Fibroblast of pulmonary artery (primary cell): ENCODE measurements at regions not wholly inside any gene's neighbourhood (a gene's known extent, or its start where the extent isn't known, plus 50 kb on each side); places are given as distances from the start of the nearest gene placed in this dataset.

Source experiments
- DNase-seq: peaks from one replicate; pipeline ENCODE4 v3.0.0-alpha.2; 2010; ENCODE audit warnings: low read depth
- H3K4me3 ChIP-seq: replicated peaks from 2 replicates; pipeline ENCODE4 v1.5.1; 2011; ENCODE audit warnings: low read depth, mild to moderate bottlenecking, control low read depth, low read length, moderate library complexity
- TF ChIP-seq, protein P1 (sequence below): IDR thresholded peaks from 2 replicates; pipeline ENCODE4 v1.5.1; 2011; ENCODE audit warnings: mild to moderate bottlenecking, control low read depth, low read length, inconsistent platforms; ENCODE audit errors: missing control alignments

- TF ChIP-seq, protein P1, sequence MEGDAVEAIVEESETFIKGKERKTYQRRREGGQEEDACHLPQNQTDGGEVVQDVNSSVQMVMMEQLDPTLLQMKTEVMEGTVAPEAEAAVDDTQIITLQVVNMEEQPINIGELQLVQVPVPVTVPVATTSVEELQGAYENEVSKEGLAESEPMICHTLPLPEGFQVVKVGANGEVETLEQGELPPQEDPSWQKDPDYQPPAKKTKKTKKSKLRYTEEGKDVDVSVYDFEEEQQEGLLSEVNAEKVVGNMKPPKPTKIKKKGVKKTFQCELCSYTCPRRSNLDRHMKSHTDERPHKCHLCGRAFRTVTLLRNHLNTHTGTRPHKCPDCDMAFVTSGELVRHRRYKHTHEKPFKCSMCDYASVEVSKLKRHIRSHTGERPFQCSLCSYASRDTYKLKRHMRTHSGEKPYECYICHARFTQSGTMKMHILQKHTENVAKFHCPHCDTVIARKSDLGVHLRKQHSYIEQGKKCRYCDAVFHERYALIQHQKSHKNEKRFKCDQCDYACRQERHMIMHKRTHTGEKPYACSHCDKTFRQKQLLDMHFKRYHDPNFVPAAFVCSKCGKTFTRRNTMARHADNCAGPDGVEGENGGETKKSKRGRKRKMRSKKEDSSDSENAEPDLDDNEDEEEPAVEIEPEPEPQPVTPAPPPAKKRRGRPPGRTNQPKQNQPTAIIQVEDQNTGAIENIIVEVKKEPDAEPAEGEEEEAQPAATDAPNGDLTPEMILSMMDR, result no peak
- DNase-seq, result no peak
- no peak overlapping the region for H3K4me3 ChIP-seq
Observed at GRCh38 chr13:106990594-106990993, 422.7 kb upstream of the ARGLU1 start.

DNA sequence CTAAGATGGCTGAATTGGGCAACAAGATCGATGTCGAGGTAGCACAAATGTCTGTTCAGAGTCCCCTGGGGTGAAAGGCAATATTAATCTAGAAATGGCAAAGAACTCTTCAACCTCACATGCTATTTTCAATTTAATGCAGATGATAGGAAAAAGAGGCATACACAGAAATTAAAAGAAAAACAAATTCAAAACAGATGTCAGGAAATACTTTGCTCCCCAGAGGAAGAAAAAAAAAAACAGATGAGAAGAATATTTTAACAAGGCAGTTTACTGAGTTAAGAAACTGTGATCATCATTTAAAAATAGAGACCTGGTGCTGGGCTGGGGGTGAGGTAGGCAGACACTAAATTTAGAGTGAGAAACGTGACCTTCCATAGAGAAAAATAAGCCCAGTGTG lies 421.9 kb upstream of the ARGLU1 start:
- H3K4me3 ChIP-seq, result no peak overlapping the region
- no peak for DNase-seq
- TF ChIP-seq, protein P1, result no peak

GRCh38 chr13:106987427-106987785 lies 419.5 kb upstream of the ARGLU1 start:
- TF ChIP-seq, protein P1, result no peak
- DNase-seq, result no peak
- H3K4me3 ChIP-seq, result no peak overlapping the region

- no peak overlapping the region for H3K4me3 ChIP-seq
- TF ChIP-seq, protein P1, result no peak
- no peak for DNase-seq
Observed at GRCh38 chr13:106986687-106987426, 418.9 kb upstream of the ARGLU1 start.

- TF ChIP-seq, protein P1, result no peak
- H3K4me3 ChIP-seq, result no peak overlapping the region
- peak; percentile 1 for DNase-seq
Observed at GRCh38 chr13:106986033-106986484, 418.1 kb upstream of the ARGLU1 start.

DNA sequence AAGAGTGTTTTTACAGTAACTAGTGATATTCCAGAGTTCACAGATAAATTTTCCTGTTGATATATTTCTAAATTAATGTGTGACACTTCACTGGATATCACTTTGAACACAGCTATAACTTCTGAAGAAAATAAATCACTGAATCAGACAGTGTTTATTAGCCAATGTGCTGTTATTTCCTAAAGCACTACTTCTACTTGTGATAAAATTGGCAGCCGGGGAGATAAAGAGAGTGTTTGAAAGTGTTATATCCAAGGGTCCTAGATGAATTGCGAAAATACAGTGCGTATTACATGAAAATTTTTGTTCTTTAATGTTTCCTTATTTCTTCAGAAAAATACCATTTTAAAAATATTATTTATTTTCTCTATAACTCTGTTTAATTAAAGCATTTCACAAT lies 417.5 kb upstream of the ARGLU1 start:
- no peak for DNase-seq
- no peak overlapping the region for H3K4me3 ChIP-seq
- TF ChIP-seq, protein P1, result no peak

DNA sequence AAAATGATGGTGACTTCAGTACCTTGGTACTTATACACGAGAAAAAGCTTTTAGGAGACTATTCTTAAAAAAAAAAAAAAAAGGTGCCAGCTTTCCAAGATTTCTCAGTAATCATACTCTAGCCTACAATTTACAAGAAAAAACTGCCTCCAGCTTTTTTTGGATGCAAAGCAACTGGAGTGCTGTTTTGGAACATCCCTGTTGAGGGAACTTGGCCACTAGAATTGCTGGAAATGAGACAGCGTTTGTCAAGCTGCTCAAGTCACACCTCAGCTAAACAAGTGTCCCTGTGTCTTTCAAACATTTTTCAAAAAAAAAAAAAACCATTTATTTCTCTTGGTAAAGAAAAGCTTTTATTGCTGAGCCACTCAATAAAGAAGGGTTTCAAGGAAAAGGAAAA lies 413.1 kb upstream of the ARGLU1 start:
- DNase-seq, result no peak
- TF ChIP-seq, protein P1, result no peak
- no peak overlapping the region for H3K4me3 ChIP-seq
